Astrocyte (in vitro differentiated cells and primary cell): ENCODE measurements at regions not wholly inside any gene's neighbourhood (a gene's known extent, or its start where the extent isn't known, plus 50 kb on each side); places are given as distances from the start of the nearest gene placed in this dataset.

Experiments used
- DNase-seq: peaks from one replicate; pipeline ENCODE4 v3.0.0-alpha.2; 2010; ENCODE audit warnings: low read depth
- FAIRE-seq: peaks from 2 replicates; lab custom pipeline; 2011; peaks lifted over from hg19 to GRCh38; lab: Jason Lieb, UNC
- H2AFZ ChIP-seq: 2 replicates; pipeline ENCODE4 v1.6.0; 2012; ENCODE audit warnings: low read depth, low read length, inconsistent platforms
- H3K27ac ChIP-seq: 2 replicates; pipeline ENCODE4 v1.5.1; 2011; ENCODE audit warnings: low read depth, low read length, inconsistent platforms
- H3K27me3 ChIP-seq: 2 replicates; pipeline ENCODE4 v1.6.0; 2011; ENCODE audit warnings: low read length, inconsistent platforms; ENCODE audit not compliant: insufficient read depth
- H3K36me3 ChIP-seq: 2 replicates; pipeline ENCODE4 v1.5.1; 2011; ENCODE audit warnings: low read length, inconsistent platforms; ENCODE audit not compliant: insufficient read depth
- H3K4me1 ChIP-seq: 2 replicates; pipeline ENCODE4 v1.5.1; 2011; ENCODE audit warnings: low read length, inconsistent platforms; ENCODE audit not compliant: insufficient read depth
- H3K4me2 ChIP-seq: 2 replicates; pipeline ENCODE4 v1.6.0; 2012; ENCODE audit warnings: low read length, inconsistent platforms
- H3K4me3 ChIP-seq: 2 replicates; pipeline ENCODE4 v1.5.1; 2011; ENCODE audit warnings: low read depth, mild to moderate bottlenecking, low read length, inconsistent platforms; ENCODE audit not compliant: insufficient read depth
- H3K79me2 ChIP-seq: 2 replicates; pipeline ENCODE4 v1.6.0; 2012; ENCODE audit warnings: mild to moderate bottlenecking, low read length, inconsistent platforms; ENCODE audit not compliant: insufficient read depth
- H3K9ac ChIP-seq: 2 replicates; pipeline ENCODE4 v1.6.0; 2012; ENCODE audit warnings: mild to moderate bottlenecking, low read length, inconsistent platforms
- H3K9me3 ChIP-seq: 2 replicates; pipeline ENCODE4 v1.5.1; 2012; ENCODE audit warnings: low read depth, mild to moderate bottlenecking, low read length, inconsistent platforms; ENCODE audit not compliant: insufficient read depth
- H4K20me1 ChIP-seq: 2 replicates; pipeline ENCODE4 v1.6.0; 2012; ENCODE audit warnings: low read length, inconsistent platforms; ENCODE audit not compliant: insufficient read depth
- H3K27ac Mint-ChIP-seq: one replicate; pipeline ENCODE4 v1.8.0; 2021; ENCODE audit warnings: mild to moderate bottlenecking, mixed read lengths; ENCODE audit not compliant: unreplicated experiment
- H3K27me3 Mint-ChIP-seq: one replicate; pipeline ENCODE4 v1.8.0; 2021; ENCODE audit warnings: low read depth, mixed read lengths; ENCODE audit not compliant: unreplicated experiment
- H3K36me3 Mint-ChIP-seq: one replicate; pipeline ENCODE4 v1.8.0; 2021; ENCODE audit warnings: low read depth, mixed read lengths; ENCODE audit not compliant: unreplicated experiment
- H3K4me1 Mint-ChIP-seq: one replicate; pipeline ENCODE4 v1.8.0; 2021; ENCODE audit warnings: low read depth, mixed read lengths; ENCODE audit not compliant: unreplicated experiment
- H3K4me3 Mint-ChIP-seq: one replicate; pipeline ENCODE4 v1.8.0; 2021; ENCODE audit warnings: mild to moderate bottlenecking, moderate library complexity, mixed read lengths; ENCODE audit not compliant: unreplicated experiment
- H3K9me3 Mint-ChIP-seq: one replicate; pipeline ENCODE4 v1.8.0; 2021; ENCODE audit warnings: mild to moderate bottlenecking, mixed read lengths; ENCODE audit not compliant: unreplicated experiment
- EZH2 ChIP-seq: IDR thresholded peaks from 2 replicates; pipeline ENCODE4 v1.6.1; 2012; ENCODE audit warnings: mild to moderate bottlenecking, low read length, inconsistent platforms; ENCODE audit not compliant: insufficient read depth
- TF ChIP-seq, protein P1 (sequence below): IDR thresholded peaks from 2 replicates; pipeline ENCODE4 v1.5.1; 2011; ENCODE audit warnings: low read depth, mild to moderate bottlenecking, inconsistent platforms, low read length, moderate library complexity; ENCODE audit not compliant: insufficient read depth

DNA sequence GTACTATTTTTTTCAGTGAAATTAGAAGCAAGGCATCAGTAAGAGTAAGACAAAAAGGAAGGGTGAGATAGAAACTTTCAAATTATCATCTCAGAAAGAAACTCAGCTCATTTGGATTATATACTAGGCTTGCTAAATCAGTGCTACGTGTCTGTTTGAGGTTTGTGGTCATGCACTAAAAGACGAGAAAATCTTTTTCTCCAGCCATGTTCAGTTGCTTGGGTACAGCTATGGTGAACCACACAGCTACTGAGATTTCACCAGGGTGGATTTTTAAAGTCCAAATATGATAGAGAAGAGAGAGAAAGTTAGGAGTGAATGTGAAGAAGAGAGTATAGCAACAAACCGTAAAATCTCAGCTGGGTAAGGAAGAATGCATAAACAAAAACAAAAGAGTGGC is 161.6 kb downstream of the PTH2R start:
- Histone ChIP-seq H3K27me3 (no peaks in the 10 kb centered on the region), H3K27ac (no peak overlapping the region), H3K4me2 (no peak overlapping the region), H3K9ac (no peak overlapping the region), H4K20me1 (no peaks in the 10 kb centered on the region), H3K4me3 (no peak overlapping the region), H3K4me1 (no peaks in the 10 kb centered on the region), H3K36me3 (no peaks in the 10 kb centered on the region), H2AFZ (no peak overlapping the region), H3K79me2 (no peaks in the 10 kb centered on the region), H3K9me3 (no peaks in the 10 kb centered on the region)
- TF ChIP-seq, protein P1, sequence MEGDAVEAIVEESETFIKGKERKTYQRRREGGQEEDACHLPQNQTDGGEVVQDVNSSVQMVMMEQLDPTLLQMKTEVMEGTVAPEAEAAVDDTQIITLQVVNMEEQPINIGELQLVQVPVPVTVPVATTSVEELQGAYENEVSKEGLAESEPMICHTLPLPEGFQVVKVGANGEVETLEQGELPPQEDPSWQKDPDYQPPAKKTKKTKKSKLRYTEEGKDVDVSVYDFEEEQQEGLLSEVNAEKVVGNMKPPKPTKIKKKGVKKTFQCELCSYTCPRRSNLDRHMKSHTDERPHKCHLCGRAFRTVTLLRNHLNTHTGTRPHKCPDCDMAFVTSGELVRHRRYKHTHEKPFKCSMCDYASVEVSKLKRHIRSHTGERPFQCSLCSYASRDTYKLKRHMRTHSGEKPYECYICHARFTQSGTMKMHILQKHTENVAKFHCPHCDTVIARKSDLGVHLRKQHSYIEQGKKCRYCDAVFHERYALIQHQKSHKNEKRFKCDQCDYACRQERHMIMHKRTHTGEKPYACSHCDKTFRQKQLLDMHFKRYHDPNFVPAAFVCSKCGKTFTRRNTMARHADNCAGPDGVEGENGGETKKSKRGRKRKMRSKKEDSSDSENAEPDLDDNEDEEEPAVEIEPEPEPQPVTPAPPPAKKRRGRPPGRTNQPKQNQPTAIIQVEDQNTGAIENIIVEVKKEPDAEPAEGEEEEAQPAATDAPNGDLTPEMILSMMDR = no peak
- TF ChIP-seq EZH2 = no peak
- H3K27ac Mint-ChIP-seq = no peak overlapping the region
- H3K4me3 Mint-ChIP-seq = no peak overlapping the region
- H3K9me3 Mint-ChIP-seq = no peaks in the 10 kb centered on the region
- no peaks in the 10 kb centered on the region for H3K27me3 Mint-ChIP-seq
- no peaks in the 10 kb centered on the region for H3K4me1 Mint-ChIP-seq
- FAIRE-seq = no peak
- DNase-seq = no peak
- H3K36me3 Mint-ChIP-seq = no peaks in the 10 kb centered on the region

DNA sequence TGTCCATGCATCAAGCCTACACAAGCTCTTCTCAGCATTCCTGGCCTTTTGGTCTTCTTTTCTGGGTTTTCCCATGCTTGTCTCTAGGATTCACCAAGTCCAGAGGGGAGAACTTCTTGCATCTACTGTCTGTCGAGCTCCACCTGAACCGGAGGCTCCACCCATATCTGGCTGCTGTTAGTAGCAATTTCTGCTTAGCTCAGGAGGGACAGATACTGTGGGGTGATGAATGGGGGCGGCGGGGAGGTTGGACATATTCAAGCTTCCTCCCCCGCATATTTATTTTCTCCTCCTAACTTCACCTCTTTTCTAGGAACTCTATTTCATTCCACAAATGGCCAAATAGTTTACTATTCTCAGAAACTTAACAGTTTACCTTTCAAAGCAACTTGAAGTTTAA is 163.5 kb downstream of the PTH2R start:
- Histone ChIP-seq H3K36me3 (no peaks in the 10 kb centered on the region), H3K4me3 (no peak overlapping the region), H3K9me3 (no peaks in the 10 kb centered on the region), H3K27me3 (no peaks in the 10 kb centered on the region), H4K20me1 (no peaks in the 10 kb centered on the region), H2AFZ (no peak overlapping the region), H3K9ac (no peak overlapping the region), H3K4me2 (no peak overlapping the region), H3K27ac (no peak overlapping the region), H3K4me1 (no peaks in the 10 kb centered on the region), H3K79me2 (no peaks in the 10 kb centered on the region)
- FAIRE-seq (no peak), DNase-seq (no peak)
- no peaks in the 10 kb centered on the region for H3K27me3 Mint-ChIP-seq
- H3K9me3 Mint-ChIP-seq = no peaks in the 10 kb centered on the region
- H3K4me1 Mint-ChIP-seq = no peaks in the 10 kb centered on the region
- H3K36me3 Mint-ChIP-seq = no peaks in the 10 kb centered on the region
- no peak for TF ChIP-seq EZH2
- TF ChIP-seq, protein P1 = no peak
- no peak overlapping the region for H3K4me3 Mint-ChIP-seq
- H3K27ac Mint-ChIP-seq = no peak overlapping the region

DNA sequence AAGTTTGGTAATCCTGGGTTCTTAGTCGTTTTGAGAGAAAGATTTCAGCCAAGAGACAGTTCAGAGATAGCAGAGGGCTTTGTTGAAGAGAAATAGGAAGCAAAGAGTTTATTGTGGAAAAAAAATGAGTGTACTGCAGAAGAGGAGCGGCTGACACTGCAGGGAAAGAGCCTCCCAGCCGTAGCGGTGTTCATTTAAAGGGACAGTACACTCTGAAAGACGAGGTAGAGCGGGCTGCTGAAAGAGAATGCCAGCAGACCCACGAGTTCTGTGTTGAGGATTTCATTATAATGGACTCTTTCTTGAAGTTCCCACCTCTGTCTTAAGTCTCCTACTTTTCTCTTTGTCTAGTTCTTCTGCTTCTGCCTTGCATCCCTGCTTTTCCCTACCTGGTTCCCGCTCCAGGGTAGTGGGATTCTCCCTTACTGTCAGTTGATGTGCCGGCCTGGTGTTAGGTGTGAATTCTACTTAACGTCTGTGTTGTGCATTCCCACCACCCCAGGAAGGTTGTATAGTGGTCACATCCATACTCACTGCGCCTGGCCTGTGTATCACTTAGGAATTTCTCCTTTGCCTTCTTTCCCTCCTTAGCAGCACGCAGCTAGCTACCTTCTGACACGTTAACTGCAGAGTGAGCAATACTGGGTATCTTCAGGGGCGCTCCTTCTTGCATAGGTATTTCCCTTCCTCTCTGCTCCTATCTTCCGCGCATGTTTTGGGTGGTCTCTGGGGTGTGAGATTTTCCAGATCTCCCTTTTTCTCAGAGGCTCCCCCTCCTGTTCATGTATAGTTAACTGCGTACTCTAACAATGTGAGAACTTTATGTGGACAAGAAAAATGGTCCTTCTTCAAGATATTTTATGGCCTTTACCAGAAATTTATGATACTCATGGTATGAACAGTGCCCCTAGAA is 164.5 kb downstream of the PTH2R start:
- no peak overlapping the region for H3K9ac ChIP-seq
- no peaks in the 10 kb centered on the region for H3K4me1 Mint-ChIP-seq
- no peaks in the 10 kb centered on the region for H3K36me3 Mint-ChIP-seq
- no peak overlapping the region for H3K27ac ChIP-seq
- no peaks in the 10 kb centered on the region for H3K79me2 ChIP-seq
- H3K9me3 ChIP-seq = no peaks in the 10 kb centered on the region
- no peak overlapping the region for H2AFZ ChIP-seq
- no peaks in the 10 kb centered on the region for H4K20me1 ChIP-seq
- FAIRE-seq (no peak), DNase-seq (no peak)
- H3K27me3 Mint-ChIP-seq = no peaks in the 10 kb centered on the region
- no peak overlapping the region for H3K27ac Mint-ChIP-seq
- no peak overlapping the region for H3K4me3 ChIP-seq
- no peaks in the 10 kb centered on the region for H3K27me3 ChIP-seq
- H3K9me3 Mint-ChIP-seq = no peaks in the 10 kb centered on the region
- TF ChIP-seq, protein P1 = no peak
- TF ChIP-seq EZH2 = no peak
- H3K4me2 ChIP-seq = no peak overlapping the region
- no peaks in the 10 kb centered on the region for H3K4me1 ChIP-seq
- no peak overlapping the region for H3K4me3 Mint-ChIP-seq
- H3K36me3 ChIP-seq = no peaks in the 10 kb centered on the region
